Hippocampal formation (tissue), 2 donors: ENCODE measurements at regions not wholly inside any gene's neighbourhood (a gene's known extent, or its start where the extent isn't known, plus 50 kb on each side); places are given as distances from the start of the nearest gene placed in this dataset.
"Not testable (repeated sequence)": the region's sequence is repeated elsewhere in the genome, so short reads cannot be mapped to it uniquely, and the experiment has no call there.

Experiments
- DNase-seq, 2 donors: peaks; one replicate each; lab custom pipeline; 2025; lab: John Stamatoyannopoulos, UW

DNA sequence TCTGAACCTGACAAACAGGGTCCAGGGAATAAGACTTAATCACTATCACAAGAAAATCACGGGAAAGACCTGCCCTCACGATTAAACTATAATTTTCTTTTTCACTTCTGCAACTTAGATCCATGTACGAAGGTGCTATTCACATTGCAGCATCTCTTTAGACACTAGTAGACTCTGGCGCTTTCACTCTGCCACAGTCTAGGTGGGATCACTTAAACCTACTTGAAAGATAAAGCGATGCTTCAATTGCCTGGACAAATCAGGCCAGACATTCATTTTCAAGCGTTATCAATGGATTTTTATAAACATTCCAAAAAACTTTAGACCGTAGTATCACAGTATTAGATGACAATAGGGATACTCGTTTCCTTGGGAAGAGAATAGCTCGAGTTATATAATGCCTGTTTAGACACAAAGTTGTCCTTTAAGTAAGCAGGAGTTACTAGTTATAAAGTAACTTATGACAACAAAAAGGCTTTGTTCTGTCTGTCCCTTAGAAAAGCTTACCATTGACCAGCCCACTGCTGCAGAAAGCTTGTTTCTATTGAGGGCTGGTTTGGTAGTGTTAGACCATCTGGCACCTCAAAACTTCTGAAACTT lies 367.3 kb downstream of the UTRN start:
- DNase-seq: no peak

DNA sequence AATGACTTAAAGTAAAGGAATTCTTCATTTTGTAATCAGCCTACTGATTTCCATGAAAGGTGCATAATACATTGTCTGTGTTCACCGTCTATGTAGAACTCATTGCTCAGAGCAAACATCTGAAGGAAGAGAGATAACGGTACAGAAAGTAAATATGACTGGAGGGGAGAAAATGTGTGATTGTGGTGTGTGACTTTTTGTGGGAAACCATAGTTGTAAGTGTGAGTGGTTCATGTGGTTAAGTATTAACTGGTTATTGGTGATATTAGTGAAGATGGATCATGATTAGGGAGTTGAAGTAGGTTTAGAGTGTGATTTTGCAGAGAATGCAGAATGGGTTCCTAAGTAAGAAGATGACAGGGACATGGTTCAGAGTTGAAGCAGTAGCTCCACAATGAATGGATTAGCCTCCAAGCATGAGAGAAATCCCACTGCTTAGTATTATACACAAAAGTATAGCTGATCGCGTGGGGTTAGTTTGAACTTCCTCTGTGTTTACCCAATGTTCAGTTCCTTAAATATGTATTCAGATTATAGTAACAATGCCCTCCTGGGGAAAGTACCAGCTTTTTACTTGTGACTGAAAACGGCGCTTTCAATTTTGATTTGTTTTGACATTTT lies 368.9 kb downstream of the UTRN start:
- no peak for DNase-seq

DNA sequence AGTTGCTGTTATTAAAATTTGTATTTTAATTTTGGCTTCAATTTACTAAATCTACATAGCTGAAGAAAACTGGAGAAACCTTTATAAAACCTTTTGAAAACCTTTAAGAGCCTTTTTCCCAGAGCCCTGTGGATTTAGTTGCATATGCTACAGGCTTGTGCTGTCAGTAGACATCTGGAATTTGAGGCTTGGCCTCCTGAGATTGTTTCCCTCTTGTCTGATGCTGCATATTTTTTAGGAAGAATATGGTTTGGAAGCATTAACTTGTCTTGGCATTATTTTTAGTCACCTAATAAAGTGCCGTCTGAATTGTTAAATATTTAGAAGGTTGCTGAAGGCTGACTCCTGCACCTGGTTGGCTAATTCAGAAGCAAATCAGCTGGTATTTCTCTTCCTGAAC lies 369.4 kb downstream of the UTRN start:
- no peak for DNase-seq

DNA sequence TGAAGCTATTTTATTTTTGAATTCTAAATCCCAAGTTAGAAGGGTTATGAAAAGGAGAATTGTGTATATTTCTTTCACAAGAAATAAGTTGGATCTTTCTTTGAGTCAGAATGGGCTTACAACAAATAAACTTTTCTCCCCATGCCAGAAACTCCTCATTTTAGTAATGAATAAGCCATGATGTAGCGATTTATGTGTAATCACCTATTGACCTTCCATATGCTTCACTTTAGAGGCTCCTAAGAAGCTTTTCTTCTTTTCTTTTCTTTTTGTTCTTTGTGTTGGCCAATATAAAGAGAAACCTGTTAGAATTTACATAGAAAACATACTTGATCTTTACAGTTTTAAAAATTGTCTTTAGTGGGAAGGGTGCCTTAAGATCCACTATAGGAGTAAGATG lies 370.2 kb downstream of the UTRN start:
- DNase-seq: no peak

DNA sequence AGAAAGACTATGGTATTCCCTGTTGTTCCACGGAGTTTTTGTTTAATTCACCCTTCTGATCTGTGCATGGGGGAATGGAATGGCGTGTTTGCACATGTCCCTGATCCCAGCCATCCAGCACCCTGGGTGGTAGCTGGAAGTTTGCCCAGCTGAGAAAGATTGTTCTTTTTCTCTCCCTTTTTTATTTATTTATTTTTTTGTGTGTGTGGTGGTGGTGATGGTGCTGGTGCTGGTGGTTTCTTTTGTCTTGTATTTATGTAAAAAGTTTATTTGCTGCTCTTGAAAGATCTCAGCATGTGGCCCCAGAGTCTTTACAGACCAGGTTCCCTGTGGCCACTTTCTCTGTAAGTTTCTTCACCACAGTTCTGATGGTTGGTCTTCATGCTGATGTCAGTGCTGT lies 372.6 kb downstream of the UTRN start:
- DNase-seq: no peak

DNA sequence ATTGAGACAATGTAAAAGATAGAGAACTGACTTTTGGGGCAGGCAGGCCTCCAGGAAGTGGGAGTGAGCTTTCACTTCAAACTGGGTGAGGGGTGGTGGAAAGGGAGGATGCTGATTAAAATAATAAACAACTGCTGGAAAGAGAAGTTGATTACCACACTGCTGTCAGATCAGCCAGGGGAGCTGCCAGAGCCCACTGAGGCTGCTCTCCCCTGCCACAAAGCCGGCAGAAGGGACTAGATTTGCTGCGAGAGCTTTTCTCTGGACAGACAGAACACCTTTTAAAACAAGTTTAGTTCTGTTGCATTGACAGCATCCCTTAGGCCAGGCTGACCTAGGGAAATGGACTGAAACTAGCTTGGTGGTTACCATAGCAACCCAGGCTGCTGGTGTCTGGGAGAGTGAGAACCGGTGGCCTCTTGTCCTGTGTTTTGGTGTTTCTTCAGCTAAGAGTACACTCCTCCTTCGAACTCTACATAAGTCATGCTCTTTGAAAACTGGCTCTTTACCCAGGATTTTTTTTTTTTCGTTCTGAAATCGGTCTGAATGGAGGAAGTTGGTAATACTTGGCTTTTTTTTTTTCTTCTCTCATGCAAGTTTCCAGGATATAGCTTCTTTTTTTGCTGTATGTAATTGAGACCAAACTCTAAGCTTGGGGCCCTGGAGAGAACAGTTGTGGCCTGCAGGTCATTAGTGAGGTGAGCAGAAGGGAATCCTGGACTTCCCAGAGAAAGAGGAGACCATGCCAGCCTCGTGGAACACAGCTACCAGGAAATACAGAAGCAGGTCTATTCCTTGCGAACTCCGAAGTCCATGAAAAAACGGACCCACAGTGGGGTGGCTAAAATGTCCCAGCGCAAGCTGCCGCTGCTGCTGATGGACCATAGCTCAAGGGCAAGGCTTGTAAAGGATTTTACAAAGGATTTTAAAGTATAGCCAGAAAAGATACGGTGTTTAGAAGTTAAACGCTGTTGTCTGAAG lies 374.4 kb downstream of the UTRN start:
- DNase-seq: peak in 1 of 2 donors; percentile 2

DNA sequence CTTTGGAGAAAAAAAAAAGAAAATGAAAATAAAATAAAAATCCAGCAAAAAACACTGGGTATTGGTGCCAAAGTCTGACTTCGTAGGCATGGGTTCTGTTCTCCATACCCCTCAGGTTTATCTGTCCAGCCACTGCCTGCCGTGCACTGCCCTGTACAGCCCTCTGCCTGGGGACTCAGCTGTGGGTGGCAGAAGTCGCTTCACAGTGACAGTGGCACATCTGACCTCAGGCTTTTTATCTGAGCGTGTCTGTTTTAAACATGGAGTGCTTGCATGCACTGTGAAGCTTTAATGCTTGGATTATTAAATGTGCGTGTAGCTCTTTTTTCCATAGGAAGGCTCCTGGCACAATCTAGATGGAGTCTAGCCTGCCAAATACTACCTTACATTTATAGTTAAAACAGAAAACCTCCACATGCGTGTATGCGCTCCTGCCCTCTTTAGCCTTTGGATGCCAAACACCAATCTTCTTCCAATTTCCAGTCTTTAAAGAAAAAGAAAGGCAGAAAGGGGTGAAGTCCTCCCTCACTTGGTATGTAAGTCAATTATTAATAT lies 375.5 kb downstream of the UTRN start:
- no peak for DNase-seq

DNA sequence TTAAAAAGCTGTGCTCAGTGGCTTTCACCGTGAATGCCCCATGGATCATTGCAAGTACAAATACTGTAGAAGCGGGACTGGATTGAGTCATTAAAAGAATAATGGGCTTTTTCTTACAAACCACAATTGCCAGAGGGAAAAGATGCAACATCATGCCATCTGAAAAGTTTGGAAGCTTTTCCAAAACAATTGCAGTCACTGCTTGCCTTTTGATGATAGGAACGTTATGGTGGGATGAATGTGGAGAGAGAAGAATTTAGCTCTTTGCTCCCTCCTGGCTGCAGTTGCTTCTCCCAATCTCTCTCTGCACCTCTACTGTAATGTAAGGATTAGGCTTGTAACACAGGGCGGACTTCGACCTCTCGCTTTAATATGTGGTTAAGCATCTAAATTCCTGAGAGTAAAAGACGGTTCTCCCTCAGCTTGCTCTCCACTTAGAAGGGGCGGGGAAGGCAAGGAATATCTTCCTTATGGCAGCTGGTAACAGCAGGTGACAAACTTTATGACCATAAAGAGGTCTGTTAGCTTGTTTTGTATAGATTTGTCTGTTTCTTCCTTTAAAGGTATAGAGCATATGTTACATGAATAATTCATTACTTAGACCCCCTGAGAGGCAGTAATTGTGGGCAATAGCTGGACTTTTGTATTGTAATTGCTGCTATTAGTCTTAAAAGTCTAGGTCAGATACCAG lies 376.1 kb downstream of the UTRN start:
- no peak for DNase-seq

DNA sequence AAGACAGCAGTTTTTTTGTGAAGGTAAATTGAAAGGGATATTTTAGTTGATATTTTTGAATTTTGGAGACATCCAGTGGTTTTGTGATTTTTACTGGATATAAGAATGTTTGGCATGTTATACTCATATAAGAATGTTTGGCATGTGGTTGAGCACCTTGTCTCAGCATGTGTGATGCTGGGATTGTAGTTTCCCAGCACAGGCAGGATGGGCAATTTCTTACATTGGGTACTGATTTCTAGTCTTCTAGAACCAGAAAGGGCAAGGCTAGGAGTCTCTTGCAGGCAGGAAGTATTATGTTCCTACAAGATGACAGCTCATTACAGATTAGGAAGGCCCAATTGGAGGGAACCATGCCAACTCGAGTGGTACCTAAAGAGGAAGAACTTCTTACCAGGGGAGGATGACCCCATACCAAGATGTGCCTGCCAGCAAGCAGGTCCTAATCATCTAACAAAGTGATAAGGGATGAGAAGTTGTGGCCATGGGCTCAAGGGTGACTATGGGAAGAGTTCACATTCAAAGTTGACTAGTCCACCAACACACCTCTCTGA lies 377.8 kb downstream of the UTRN start:
- DNase-seq: no peak

DNA sequence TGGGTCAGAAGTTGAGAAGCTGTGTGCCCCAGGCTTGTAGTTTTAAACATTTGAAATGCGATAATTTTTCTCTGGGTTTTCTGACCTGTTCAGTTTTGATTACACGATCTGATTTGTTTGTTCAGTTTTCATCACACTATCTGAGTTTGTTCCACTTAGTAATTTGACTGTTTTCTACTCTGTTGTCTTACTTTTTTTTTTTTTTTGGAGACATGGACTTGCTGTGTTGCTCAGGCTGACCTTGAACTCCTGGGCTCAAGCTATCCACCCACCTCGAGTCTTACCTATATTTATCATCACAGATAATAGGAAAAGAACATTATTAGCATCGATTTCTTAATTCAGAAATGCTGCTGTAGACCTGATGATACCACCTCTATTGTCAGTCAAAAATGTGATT lies 379.1 kb downstream of the UTRN start:
- DNase-seq: no peak

DNA sequence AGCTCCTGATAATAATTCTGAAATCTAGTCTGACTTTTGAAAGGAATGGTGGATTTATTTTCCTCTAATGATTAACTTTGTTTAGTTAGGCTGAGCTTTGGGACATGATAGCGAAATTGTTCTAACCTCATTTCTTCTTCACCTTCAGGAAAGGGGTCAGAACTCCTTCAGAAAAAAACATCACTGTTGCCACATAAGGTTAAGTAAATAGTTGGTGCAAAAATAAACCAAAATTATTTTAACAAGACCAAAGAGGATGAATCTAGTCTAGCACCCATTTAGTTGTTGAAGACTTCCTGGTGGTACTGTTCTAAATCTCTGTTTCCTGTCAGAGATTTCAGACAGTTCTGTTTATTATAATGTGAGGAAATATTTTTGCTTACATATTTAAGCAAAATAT lies 379.8 kb downstream of the UTRN start:
- no peak for DNase-seq

DNA sequence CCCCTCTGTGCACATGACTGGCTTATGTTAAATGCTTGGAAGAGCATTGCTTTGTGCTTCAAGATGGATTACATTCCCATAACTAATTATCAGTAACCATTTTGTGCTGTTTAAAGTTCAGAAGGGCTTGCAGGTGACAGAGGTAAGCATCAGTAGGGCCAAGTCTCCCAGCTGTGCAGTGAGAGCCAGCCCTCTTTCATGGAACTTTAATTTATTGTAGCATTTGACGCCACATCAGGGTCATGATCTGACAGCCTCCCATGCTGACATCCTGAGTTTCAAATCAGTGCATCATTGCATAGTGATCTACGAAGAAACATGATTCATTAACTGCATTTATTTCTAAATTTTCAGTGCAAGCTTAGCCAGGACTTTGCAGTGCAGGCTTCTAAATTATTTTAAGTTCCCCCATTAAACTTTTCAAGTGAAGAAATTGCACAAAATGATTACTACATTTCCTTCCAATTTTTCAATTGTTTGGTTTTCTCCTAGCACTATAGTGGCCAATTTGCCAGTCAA lies 380.9 kb downstream of the UTRN start:
- DNase-seq: no peak

DNA sequence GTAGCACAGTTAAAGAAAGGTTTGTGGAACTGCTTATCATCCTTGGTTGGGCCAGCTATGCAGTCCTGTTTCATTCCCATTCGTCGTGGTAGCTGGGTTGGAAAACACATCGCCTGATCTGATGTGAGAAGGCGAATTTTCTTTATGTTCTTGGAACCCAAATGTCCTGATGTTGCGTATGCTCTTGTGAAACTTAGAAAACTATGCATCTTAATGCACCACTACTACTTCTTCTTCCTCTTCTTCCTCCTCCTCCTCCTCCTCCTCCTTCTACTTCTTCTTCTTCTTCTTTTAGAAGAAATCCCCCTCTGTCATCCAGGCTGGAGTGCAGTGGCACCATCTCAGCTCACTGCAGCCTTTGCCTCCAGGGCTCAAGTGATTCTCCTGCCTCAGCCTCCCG lies 381.6 kb downstream of the UTRN start:
- DNase-seq: no peak

DNA sequence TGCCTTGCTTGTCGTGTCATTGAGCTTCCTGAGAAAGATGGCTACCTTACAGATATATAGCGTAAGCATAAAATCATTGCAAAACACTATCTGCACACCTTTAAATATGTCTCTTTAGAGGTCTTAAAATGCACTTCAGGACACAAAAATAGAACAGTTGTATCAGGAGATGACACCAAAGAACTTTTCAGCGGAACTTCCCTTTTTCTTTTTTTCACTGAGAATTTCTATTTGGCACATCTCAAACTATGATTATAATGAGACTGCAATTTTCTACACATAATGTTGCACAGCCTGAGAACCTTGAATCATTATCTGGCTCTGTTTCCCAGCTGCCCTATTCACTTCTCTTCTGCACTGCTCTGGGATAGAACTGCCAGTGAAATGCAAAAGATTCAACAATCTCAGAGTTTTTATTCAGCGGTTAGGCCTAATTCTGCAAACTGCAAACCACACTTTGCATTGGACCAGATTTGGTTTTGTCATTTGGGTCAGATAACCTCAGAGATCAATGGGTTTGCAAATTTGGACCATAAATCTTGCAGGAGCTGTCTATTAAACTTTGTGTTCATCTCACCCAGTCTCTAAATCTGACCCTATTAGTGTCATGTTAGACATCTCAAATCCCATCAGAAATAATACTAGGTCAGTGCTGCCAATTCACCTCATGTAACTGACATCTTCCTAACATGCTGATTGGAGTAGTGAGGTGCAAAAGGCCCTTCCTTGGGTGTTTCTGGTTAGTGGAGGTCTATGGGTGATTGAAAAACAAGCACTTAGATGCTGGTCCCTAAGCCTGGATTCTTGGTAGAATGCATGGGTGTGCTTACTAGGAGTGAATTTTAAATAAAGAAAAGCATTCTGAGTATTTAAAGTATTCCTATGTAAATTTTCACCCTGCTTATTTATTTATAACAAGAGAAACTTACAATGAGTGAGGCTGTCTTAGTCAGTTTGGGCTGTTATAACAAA lies 382.7 kb downstream of the UTRN start:
- DNase-seq: no peak

DNA sequence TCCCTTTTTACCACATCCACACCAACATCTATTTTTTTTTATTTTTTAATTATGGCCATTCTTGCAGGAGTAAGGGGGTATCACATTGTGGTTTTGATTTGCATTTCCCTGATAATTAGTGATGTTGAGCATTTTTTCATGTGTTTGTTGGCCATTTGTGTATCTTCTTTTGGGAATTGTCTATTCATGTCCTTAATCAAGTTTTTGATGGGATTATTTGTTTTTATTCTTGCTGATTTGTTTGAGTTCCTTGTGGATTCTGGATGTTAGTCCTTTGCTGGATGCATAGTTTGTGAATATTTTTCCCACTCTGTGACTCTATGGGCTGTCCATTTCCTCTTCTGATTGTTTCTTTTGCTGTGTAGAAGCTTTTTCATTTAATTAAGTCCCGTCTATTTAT lies 385.1 kb downstream of the UTRN start:
- DNase-seq: not testable (repeated sequence)

DNA sequence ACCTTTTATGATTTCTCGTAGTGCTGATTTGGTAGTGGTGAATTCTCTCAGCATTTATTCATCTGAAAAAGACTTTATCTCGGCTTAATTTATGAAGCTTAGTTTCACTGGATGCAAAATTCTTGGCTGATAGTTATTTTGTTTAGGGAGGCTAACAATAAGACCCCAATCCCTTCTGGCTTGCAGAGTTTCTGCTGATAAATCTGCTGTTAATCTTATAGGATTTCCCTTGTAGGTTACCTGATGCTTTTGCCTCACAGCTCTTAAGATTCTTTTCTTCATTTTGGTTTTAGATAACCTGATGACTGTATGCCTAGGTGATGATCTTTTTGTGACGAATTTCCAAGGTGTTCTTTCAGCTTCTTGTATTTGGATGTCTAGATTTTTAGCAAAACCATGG lies 388.7 kb downstream of the UTRN start:
- DNase-seq: no peak

DNA sequence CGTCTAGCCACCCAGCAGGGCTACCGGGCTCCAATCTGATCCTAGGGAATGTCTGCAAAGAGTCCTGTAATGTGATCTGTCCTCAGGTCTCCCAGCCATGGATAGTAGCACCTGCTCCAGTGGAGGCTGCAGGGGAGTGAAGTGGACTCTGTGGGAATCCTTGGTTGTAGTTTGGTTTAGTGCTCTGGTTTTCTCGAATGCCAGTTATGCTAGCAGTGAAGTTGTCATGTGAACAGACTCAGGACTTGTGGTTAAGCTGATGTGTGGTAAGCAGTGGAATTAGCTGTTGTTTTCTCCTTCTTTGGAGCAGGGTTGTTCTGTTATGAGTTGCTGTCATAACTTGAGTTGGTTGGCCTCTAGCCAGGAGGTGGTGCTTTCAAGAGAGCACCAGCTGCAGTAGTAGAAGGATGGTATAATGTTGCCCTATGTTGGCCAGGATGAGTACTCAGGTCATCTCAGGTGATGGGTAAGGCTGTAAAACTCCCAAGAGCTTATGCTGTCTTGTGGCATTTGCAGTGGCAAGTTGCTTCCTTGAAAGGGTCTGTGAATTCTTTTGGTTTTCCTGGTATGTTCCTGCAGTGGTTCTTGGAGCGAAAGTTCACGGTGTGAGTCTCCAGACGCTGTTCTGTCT lies 390.2 kb downstream of the UTRN start:
- no peak for DNase-seq

DNA sequence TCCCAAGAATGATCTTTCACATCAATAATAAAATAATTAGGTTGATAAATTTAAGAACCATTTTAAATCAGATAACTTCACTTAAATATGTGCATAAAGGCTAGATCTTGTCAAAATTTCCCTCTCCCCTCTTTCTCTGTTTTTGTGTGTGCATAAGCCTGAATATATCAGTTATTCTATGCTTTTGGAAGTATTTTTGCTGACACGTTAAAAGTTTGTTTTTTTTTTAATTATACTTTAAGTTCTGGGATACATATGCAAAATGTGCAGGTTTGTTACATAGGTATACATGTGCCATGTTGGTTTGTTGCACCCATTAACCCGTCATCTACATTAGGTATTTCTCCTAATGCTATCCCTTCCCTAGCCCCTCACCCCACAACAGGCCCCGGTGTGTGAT lies 391.2 kb downstream of the UTRN start:
- DNase-seq: not testable (repeated sequence)

DNA sequence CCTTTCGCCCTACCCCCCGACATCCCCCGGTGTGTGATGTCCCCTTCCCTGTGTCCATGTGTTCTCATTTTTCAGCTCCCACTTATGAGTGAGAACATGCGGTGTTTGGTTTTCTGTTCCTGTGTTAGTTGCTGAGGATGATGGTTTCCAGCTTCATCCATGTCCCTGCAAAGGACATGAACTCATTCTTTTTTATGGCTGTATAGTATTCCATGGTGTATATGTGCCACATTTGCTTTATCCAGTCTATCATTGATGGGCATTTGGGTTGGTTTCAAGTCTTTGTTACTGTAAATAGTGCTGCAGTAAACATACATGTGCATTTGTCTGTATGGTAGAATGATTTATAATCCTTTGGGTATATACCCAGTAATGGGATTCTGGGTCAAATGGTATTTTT lies 392.1 kb downstream of the UTRN start:
- not testable (repeated sequence) for DNase-seq

DNA sequence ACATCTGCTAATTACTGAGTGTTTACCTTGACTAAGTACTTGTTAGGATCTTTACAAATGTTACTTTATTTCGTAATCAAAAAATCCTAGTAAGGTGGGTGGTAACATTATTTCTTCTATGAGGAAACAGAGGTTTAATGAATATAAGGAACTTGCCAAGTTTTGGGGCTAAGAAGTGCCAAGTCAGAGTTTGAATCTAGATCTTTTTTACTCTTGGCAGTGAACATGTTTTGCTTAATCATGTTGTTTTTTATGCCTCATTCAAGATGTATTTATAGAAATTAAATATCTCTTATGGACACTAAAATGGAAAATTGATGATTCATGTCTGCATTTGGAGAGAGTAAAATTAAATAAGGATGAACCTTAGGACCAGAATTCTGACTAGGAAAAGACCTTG lies 393.7 kb downstream of the UTRN start:
- no peak for DNase-seq
